GM06990 (cell line): ENCODE measurements at regions not wholly inside any gene's neighbourhood (a gene's known extent, or its start where the extent isn't known, plus 50 kb on each side); places are given as distances from the start of the nearest gene placed in this dataset.

Experiments used
- DNase-seq: peaks from one replicate; pipeline ENCODE4 v3.0.0-alpha.2; 2011; ENCODE audit not compliant: insufficient read length; ENCODE audit errors: extremely low read depth
- H3K27me3 ChIP-seq: replicated peaks from 2 replicates; pipeline ENCODE4 v1.6.0; 2011; ENCODE audit warnings: low read length; ENCODE audit not compliant: control insufficient read depth, insufficient read depth
- H3K36me3 ChIP-seq: 2 replicates; pipeline ENCODE4 v1.5.1; 2011; ENCODE audit warnings: low read length; ENCODE audit not compliant: control insufficient read depth, insufficient read depth
- H3K4me3 ChIP-seq: replicated peaks from 2 replicates; pipeline ENCODE4 v1.5.1; 2011; ENCODE audit warnings: low read depth, mild to moderate bottlenecking, control low read depth, low read length
- CTCF ChIP-seq: IDR thresholded peaks from 2 replicates; pipeline ENCODE4 v1.5.1; 2011; ENCODE audit warnings: low read length, control low read depth, mild to moderate bottlenecking, inconsistent platforms; ENCODE audit not compliant: insufficient read depth, poor library complexity, severe bottlenecking

GRCh38 chr2:61590214-61590613 is 52.1 kb upstream of the XPO1 start:
- no peak overlapping the region for H3K4me3 ChIP-seq
- DNase-seq = no peak
- H3K27me3 ChIP-seq = no peaks in the 10 kb centered on the region
- no peak for TF ChIP-seq CTCF
- no peaks in the 10 kb centered on the region for H3K36me3 ChIP-seq

- no peaks in the 10 kb centered on the region for H3K36me3 ChIP-seq
- H3K27me3 ChIP-seq = no peaks in the 10 kb centered on the region
- DNase-seq = no peak
- TF ChIP-seq CTCF = no peak
- no peak overlapping the region for H3K4me3 ChIP-seq
Observed at GRCh38 chr2:61588566-61588965, 50.4 kb upstream of the XPO1 start.
